ENCODE measurements at regions not wholly inside any gene's neighbourhood (a gene's known extent, or its start where the extent isn't known, plus 50 kb on each side); places are given as distances from the start of the nearest gene placed in this dataset.

DNA sequence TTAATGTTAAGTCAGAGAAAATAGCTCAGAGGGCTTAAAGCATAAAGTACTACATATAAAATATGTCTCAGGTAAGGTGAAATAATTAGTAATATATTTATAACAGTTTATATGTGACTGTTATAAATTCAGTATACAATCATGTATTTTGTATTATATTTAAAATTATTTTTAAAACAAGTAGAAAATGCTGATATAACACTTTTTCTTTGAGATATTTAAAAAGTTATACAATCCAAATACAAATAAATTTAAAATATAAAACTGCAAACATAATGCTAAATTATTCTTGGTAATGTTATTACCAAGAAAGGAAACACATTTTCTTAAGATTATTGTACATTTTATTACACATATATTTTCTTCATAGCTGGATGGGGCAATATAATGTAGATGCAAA is 539.9 kb upstream of the CDH9 start:
- Histone ChIP-seq H3K27me3 (replicated peaks; ENCODE audit: insufficient read depth) (no peaks in the 10 kb centered on the region), H3K36me3 (no peaks in the 10 kb centered on the region), H3K4me3 (no peak overlapping the region), H3K27ac (no peak overlapping the region), H3K9me3 (no peaks in the 10 kb centered on the region), H3K4me1 (replicated peaks) (no peaks in the 10 kb centered on the region)
- TF ChIP-seq POLR2A (IDR thresholded peaks at IDR 0.05) = no peak
- no peak for TF ChIP-seq POLR2AphosphoS5 (IDR thresholded peaks at IDR 0.05)
- TF ChIP-seq, protein P1, sequence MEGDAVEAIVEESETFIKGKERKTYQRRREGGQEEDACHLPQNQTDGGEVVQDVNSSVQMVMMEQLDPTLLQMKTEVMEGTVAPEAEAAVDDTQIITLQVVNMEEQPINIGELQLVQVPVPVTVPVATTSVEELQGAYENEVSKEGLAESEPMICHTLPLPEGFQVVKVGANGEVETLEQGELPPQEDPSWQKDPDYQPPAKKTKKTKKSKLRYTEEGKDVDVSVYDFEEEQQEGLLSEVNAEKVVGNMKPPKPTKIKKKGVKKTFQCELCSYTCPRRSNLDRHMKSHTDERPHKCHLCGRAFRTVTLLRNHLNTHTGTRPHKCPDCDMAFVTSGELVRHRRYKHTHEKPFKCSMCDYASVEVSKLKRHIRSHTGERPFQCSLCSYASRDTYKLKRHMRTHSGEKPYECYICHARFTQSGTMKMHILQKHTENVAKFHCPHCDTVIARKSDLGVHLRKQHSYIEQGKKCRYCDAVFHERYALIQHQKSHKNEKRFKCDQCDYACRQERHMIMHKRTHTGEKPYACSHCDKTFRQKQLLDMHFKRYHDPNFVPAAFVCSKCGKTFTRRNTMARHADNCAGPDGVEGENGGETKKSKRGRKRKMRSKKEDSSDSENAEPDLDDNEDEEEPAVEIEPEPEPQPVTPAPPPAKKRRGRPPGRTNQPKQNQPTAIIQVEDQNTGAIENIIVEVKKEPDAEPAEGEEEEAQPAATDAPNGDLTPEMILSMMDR (IDR thresholded peaks at IDR 0.05) = no peak
- no peak for DNase-seq (ENCODE audit: low spot score)
- intact Hi-C loops (cut with DNase I) = no loop called here

DNA sequence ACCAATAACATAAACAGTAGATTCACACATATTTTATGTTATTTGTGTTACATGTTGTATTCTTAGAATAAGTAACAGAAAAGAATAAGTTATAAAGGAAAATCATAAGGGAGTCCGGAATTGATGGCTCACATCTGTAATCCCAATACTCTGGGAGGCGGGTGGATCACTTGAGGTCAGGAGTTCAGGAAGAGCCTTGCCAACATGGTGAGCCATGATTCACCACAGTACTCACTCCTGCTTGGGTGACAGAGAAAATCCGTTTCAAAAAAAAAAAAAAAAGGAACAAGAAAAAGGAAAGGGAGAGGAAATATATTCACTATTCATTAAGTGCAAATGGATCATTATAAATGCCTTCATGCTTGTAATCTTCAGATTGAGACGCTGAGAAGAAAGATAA is 533.3 kb upstream of the CDH9 start:
- TF ChIP-seq POLR2AphosphoS5 (IDR thresholded peaks at IDR 0.05) (no peak), POLR2A (IDR thresholded peaks at IDR 0.05) (no peak)
- TF ChIP-seq, protein P1 (IDR thresholded peaks at IDR 0.05) = no peak
- Histone ChIP-seq H3K9me3 (no peaks in the 10 kb centered on the region), H3K27ac (no peak overlapping the region), H3K27me3 (replicated peaks; ENCODE audit: insufficient read depth) (no peaks in the 10 kb centered on the region), H3K36me3 (no peaks in the 10 kb centered on the region), H3K4me3 (no peak overlapping the region), H3K4me1 (replicated peaks) (no peaks in the 10 kb centered on the region)
- intact Hi-C loops (cut with DNase I) = no loop called here
- DNase-seq (ENCODE audit: low spot score) = no peak
- WGBS = 87% methylated on average over 4 of the region's 4 CpGs

DNA sequence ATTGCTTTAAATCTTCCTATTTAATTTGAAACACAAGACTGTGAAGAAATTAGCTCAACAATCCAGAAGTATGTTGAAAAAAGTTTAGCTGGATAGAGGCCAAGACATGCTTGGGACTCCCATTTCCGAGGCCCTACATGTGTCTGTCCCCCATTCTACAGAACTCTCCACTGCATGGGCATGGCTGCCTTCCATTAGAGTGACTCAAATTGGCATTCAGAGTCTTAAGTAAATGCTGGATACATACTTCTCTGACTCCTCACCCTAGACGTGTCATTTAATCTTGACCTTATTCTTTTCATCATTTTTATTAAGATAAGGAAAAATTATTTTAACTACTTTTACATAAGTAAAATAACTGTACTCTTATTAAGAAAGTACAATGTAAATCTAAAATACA is 530.4 kb upstream of the CDH9 start:
- intact Hi-C loops (cut with DNase I) = no loop called here
- Histone ChIP-seq H3K27ac (no peak overlapping the region), H3K36me3 (no peaks in the 10 kb centered on the region), H3K4me1 (replicated peaks) (no peaks in the 10 kb centered on the region), H3K27me3 (replicated peaks; ENCODE audit: insufficient read depth) (no peaks in the 10 kb centered on the region), H3K9me3 (no peaks in the 10 kb centered on the region), H3K4me3 (no peak overlapping the region)
- TF ChIP-seq, protein P1 (IDR thresholded peaks at IDR 0.05) = no peak
- TF ChIP-seq POLR2AphosphoS5 (IDR thresholded peaks at IDR 0.05) = no peak
- no peak for TF ChIP-seq POLR2A (IDR thresholded peaks at IDR 0.05)
- 74% methylated on average over 2 of the region's 2 CpGs for WGBS
- DNase-seq (ENCODE audit: low spot score) = no peak

DNA sequence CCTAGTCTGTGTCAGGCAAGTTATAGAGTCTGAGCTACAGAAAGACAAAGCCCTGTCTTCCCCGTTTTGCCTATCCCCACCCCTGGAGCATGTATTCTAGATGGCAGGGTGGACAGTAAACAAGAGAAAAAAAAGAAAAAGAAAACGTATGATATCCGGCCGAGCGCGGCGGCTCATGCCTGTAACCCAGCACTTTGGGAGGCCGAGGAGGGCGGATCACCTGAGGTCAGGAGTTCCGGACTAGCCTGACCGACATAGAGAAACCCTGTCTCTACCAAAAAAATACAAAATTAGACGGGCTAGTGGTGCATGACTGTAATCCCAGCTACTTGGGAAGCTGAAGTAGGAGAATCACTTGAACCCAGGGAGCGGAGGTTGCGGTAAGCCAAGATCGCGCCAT is 523.0 kb upstream of the CDH9 start:
- no peaks in the 10 kb centered on the region for H3K4me1 ChIP-seq (replicated peaks)
- H3K27ac ChIP-seq = no peak overlapping the region
- H3K4me3 ChIP-seq = no peak overlapping the region
- TF ChIP-seq POLR2AphosphoS5 (IDR thresholded peaks at IDR 0.05) (no peak), POLR2A (IDR thresholded peaks at IDR 0.05) (no peak)
- TF ChIP-seq, protein P1 (IDR thresholded peaks at IDR 0.05) = no peak
- intact Hi-C loops (cut with DNase I) = no loop called here
- H3K36me3 ChIP-seq = no peaks in the 10 kb centered on the region
- H3K9me3 ChIP-seq = no peaks in the 10 kb centered on the region
- H3K27me3 ChIP-seq (replicated peaks; ENCODE audit: insufficient read depth) = no peaks in the 10 kb centered on the region
- DNase-seq (ENCODE audit: low spot score) = no peak
- WGBS = 87% methylated on average over 16 of the region's 16 CpGs

DNA sequence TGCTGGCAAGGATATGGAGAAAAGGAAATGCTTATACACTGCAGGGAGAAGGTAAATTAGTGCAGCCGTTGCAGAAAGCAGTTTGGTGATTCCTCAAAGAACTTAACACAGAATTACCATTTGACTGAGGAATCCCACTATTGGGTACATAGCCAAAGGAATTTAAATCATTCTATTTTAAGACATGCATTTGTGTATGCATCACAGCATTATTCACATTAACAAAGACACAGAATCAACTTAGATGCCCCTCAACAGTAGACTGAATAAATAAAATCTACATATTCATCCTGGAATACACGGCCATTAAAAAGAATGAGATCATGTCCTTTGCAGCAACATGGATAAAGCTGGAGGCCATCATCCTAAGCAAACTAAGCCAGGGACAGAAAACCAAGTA is 510.1 kb upstream of the CDH9 start:
- Histone ChIP-seq H3K4me1 (replicated peaks) (no peaks in the 10 kb centered on the region), H3K27me3 (replicated peaks; ENCODE audit: insufficient read depth) (no peaks in the 10 kb centered on the region), H3K4me3 (no peak overlapping the region), H3K9me3 (no peaks in the 10 kb centered on the region), H3K27ac (no peak overlapping the region), H3K36me3 (no peaks in the 10 kb centered on the region)
- intact Hi-C loops (cut with DNase I) = no loop called here
- no peak for TF ChIP-seq POLR2A (IDR thresholded peaks at IDR 0.05)
- TF ChIP-seq POLR2AphosphoS5 (IDR thresholded peaks at IDR 0.05) = no peak
- TF ChIP-seq, protein P1 (IDR thresholded peaks at IDR 0.05) = no peak
- no peak for DNase-seq (ENCODE audit: low spot score)
- WGBS = 58% methylated on average over 2 of the region's 2 CpGs

Data from prostate gland (tissue), 2 donors.